ENCODE measurements at regions not wholly inside any gene's neighbourhood (a gene's known extent, or its start where the extent isn't known, plus 50 kb on each side); places are given as distances from the start of the nearest gene placed in this dataset.
"Not testable (repeated sequence)": the region's sequence is repeated elsewhere in the genome, so short reads cannot be mapped to it uniquely, and the experiment has no call there.

DNA sequence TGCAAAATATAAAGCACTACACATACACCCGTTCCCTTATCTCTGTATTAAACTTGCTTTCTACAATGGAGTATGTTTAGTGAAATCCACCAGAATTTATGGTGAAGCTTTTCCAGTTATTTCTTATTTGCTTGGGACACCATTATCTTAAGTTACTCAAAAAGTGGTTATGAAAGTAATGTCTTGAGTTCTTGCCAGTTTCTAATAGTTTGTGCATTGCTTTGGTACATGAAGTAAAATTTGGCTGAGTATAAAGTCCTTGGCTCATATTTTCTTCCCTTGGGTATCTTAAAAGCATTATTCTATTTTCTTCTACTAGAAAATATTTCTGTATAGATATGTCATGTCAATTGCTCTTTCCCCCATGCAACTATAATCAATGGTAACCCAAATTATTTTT, 85.2 kb downstream of the POLR1F start:
- no peak for DNase-seq

DNA sequence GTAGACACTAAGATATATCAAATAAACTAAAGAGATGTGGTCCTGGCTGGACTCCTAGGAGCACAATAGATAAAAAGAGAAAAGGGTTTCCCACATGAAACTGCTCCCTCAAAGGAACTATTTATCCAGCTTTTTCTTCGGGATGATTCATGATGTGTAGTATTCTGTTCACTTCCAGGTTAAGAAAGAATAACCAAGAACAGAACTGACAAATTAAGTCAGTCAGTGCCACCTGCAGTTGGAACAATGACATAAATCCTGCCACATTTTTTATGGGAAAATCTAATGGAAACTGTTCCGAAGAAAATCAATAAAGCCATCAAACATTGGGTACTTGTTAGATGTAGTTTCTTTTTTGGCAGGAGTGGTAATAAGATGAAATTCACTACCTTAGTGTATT, 87.1 kb downstream of the POLR1F start:
- DNase-seq = no peak

DNA sequence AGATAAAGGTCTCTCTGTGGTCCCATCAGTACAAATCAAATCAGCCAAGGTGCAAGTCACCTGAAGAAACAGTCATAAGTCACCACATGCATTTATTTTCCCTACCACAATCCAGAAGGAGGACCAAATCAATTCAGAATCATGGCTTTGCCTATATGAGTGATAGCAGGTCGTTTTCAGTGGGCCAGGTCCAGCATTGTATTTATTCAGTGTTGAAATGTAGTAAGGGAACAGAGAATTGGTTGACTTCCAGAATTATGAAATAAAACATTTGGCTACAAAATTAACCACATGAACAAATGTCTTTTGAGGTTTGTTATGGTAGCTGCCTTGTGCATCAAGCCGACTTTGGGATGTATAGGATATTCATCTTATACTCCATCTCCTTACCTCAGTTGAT, 88.4 kb downstream of the POLR1F start:
- DNase-seq = no peak

DNA sequence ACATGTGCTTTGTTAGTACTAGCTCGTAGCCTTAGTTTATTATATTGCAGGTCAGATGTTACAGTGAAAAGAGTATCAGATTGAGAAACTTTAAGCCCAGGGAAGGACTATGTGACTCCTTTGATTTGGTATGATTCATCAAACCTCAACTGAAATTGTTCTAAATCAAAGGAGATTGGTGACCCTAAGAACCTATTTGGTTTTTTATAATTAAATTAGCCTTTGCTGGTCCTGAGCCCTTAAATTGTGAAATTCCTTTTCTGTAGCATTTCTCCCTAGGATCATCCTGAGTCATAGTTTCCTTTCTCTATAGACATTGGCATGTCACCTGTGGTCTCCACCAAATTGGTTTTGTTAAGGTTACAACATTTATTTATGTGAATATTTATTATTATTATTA, 89.7 kb downstream of the POLR1F start:
- DNase-seq = no peak

DNA sequence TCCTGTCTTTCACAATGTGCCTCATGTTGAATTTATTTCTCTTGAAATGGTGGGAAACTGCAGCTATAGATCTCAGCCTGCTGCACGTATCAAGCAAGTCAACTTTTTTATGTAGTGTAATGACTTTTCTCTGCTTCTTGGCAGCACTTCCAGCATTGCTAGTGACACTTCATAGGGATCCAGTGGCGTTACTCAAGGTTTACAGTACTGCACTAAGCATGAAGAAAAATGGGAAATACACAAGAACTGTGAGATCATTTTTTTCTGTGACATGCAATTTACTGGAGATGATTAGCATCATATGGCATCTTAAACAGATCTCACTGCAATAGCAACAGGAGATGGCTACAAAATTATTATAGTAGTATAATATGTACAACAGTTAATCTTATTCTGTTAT, 90.9 kb downstream of the POLR1F start:
- no peak for DNase-seq

DNA sequence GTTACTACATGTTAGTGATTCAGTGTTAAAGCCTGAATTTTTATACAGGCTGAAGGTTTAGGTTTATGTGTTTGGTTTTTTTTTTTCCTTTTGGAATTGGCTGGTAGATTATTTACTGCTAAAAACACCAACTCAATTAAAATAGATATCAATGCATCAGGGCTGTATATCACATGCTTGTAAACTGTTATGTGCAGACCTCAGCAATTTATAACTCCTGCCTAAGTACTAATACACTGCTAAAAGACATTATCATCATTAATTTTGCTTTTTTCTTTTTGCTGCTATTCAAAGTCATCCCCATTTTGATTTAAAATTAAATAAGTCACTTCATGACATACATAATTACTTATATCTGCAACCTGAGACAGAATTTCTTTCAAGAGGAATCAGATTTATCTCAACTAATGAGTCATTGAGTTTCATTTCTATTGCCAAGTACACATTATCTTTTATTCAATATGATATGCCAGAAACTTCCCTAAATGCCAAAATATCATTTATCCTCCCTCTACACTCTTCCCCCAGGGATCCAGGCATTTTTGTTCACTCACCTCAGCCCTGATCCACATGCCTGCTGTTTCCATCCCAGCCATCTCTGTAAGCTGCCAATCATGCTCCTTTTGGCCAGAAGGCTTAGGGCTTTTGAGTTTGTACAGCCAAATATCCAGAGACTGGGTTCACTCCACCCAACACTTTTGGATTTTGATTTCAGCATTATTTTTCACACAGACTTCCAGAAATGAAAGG, 98.5 kb downstream of the POLR1F start:
- DNase-seq = no peak

DNA sequence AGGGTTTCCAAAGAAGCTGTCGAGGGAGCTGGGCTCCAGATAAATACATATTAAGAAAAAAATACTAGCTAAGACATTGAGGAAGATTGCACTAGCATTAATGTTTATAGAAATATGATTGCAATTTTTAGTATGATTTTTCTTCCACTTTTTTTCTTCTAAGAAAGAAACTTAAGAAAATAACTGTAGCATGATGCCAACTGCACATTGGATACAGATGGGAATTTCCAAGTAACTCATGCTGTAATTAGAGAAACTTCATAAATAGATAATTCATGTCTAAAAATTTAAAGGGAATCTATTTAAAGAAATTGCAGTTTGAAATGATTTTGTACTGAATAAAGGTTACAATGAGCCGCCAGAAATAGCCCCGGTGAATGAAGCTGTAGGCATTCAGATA, 119.4 kb downstream of the POLR1F start:
- DNase-seq = no peak

DNA sequence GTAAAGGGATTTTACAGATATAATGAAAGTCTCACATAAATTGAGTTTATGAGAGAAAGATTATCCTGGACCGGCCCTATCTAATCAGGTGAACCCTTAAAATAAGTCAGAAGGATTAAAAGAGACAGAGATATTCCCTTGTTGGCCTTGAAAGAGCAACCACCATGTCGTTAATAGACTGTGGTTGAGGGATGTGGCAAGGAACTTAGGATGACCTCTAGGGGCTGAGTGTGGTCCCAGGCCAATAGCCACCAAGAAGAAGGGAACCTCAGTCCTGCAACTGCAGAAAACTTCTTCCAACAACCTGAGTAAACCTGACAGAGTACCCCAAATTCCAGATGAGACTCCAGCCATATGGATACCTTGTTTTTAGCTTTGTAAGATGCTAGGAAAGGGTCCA, 121.5 kb downstream of the POLR1F start:
- DNase-seq = no peak

DNA sequence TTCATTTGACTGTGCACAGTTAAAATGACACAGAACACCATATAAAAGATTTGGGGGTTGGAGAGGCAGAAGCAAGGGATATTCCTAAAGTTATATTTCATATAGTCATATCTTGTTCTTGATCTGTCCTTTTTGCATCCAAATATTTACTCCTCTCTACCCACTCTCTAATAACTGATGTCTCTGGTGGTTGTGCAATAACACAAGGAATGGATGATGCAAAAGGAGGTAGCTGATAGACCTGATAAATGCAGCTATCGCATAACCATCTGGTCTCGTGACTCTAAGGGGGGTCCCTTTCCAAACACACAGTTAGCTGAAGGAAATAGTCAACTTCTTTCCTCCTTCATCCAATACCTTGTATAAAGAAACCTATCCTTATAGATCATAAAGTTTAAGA, 123.1 kb downstream of the POLR1F start:
- no peak for DNase-seq

DNA sequence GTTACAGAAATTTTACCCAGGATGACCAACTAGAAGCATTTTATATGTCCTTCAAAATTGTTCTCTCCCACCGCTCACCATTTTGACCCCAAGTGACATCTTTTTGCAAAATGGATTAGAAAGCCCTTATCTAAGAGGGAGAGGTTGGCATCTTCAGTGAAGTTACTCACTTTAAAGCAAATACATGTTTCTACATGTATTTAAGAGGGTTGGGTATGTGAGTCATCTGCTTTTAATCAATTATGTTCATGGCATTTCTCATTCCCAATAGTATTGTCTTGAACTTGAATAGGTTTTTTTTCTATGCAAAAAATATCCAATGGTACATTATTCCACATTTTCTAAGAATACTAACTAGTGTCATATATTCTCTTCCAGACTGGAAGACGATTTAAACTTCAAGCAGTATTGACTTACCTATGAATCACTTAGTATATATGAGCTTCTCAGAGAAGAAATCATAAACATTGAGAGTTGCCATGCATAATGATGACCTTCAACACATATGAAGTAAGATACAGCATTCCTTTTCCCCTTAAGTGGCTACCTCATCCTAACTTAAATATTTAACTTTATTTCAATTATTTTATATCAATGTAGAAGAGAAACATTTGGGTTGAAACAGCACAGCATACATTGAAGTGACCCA, 132.8 kb downstream of the POLR1F start:
- no peak for DNase-seq

DNA sequence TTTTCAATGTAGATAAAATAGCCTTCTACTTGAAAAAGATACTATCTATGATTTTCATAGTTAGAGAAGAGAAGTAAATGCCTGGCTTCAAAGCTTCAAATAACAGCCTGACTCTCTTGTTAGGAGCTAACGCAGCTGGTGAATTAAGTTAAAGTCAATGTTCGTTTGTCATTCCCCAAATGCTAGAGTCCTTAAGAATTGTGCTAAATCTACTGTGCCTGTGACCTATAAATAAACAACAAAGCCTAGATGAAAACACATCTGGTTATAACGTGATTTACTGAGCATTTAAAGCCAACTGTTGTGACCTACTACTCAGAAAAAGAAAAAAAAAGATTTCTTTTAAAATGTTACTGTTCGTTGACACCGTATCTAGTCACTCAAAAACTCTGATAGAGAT, 134.7 kb downstream of the POLR1F start:
- DNase-seq = no peak

DNA sequence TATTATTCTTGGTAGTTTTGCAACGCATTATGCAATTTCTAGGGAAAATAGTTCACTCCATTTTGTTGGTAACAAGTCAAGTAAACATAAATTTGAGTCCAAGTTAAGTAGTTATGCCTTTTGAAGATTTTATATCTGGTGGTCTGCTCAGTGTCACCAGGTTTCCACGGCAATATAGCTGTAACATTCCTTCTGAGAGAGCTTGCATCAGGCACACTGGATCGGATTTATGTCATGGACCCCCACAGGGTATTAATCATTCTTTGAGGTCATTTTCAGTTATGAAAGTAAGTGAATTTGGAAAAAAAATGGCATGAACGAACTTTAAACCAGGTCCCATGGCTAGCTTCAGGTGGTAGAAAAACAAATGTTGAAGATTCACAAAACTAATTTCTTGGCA, 136.3 kb downstream of the POLR1F start:
- DNase-seq = no peak

DNA sequence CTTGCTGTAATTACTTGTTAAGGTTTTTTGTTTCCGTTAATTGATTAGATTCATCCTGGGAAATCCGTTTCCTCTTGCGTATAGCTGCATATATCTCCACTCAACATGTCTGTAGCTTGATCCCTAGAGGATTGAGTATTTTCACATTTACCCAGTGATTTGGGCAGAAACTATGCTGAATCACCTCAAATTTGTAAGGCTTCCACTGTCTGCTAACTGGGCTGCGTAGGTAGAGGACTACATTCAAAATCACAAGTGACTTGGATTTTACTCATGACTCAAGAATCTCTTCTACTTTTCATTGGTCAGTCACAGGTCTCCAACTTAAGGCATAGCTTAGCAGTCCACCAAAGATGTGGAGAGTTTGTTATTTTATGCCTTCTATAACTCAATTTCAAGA, 141.8 kb downstream of the POLR1F start:
- no peak for DNase-seq

DNA sequence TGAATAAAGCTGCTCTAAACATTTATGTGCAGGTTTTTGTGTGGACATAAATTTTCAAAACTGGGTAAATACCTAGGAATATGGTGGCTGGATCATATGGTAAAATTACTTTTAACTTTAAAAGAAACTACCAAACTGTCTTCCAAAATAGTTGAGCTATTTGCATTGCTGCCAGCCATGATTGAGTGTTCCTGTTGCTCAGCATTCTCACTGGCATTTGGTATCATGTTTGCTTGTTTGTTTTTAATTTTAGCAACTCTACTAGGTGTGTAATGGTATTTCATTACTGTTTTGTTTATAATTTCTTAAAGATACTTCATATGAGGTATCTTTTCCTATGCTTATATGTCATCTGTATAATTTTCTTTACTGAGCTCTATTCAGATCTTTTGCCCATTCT, 143.2 kb downstream of the POLR1F start:
- DNase-seq = no peak

DNA sequence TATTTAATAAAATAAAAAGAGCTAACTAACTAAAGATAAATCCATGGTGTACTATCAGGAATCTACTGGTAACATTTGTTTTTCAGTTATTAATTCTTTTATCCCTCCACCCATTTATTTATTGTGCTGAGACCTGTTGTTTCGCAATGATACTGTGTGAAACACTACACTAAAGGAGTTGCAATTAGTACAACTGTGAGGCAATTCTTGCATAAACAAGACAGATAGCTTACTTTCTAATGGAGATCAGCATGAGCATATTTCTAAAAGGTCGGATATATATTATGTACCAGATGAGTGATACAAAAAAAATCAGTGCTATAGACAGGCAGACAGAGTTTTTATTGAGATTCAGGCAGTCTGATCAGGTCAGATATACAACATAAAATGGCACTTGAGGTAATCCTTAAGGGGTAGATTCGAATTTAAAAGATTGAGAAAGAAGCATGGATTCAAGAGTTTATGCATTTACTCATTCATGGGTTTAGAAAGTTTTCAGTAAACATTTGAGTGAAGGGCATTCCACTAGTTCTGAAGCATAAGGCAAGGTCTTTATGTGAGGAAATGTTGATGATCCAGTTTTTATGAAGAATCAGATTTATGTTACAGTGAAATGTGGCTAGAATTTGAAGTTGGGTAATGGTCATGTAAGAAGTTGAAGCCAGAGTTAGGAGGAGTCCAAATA, 147.6 kb downstream of the POLR1F start:
- DNase-seq = no peak

DNA sequence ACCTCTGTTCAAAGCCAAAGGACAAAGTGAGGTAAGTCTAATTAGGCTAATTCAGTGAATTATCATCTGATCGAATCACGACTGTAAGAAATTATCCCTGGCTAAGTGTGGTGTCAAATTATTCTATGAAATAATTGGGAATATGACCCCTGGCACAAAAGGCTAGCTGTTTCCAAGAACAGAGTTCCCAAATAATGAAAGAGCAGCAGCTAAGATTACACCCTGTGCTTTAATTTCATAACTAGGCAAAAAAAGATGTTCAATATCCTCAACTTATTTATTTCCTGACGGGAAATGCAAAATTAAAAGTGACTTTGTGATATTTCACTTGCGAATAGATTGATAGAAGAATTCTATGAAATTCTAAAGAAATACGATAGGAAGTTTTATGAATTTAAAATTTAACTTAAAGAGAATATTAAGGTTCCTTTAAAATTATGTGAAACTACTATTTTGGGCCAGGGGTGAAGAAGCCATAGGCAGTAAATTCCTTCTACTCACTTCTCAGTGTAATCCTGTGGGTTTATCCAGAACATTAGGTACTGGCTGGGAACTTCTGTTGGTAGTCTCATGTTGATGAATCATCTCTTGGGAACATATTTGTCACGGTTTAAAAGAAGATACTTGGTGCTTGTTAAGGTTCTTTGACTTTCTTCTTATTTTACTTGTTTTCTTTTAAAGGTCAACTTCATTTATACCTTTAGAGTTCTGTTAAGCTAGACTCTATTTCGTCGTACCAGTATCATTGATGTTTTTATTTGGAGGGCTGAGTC, 148.5 kb downstream of the POLR1F start:
- DNase-seq = no peak

DNA sequence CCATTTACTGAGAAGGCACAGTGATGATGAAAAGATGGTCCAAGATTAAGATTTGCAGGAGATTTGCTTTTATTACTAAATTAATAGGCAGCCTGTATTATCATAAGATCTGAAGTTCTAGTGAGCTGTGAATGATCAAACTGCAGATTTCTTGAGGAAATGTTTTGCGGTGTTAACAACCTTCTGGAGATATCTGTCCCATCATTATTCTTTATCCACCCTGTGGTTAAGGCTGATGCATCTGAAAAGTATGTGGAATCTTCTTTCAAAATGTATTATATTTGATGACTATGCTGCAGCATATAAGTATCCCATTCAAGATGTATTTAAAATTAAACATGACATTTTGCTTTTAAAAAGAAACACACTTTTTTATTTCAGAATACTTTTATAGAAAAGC, 150.3 kb downstream of the POLR1F start:
- no peak for DNase-seq

DNA sequence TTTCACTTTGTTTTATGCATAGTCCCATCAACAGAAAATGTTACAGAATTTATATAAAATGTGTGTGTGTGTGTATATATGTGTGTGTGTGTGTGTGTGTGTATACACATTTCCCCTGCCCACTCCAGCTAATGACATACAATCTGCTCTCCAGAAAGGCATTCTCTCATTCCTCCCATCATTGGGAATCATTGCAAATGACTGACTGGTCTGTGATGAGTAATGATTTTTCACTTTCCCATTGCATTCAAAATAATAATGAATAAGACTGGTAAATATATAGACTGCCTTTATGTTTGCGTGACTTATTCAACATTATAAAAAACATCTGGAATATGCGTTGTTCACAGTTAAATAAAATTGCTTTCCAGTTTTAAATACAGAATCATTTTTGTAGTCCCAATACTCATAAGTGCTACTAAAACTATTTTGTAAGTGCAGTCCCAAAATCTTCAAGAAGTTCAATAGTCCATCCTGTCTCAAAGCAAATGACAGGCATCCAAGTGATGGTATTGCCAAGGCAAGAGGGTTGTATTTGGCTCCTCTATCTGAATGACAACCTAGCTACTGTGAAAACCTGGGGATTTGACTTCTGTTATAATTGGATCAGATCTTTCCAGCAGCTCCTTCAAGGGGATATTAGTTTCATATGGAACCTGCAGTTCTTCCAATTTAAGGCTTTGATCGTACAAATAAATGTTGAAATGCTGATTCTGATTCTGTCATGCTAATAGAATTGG, 150.9 kb downstream of the POLR1F start:
- no peak for DNase-seq

DNA sequence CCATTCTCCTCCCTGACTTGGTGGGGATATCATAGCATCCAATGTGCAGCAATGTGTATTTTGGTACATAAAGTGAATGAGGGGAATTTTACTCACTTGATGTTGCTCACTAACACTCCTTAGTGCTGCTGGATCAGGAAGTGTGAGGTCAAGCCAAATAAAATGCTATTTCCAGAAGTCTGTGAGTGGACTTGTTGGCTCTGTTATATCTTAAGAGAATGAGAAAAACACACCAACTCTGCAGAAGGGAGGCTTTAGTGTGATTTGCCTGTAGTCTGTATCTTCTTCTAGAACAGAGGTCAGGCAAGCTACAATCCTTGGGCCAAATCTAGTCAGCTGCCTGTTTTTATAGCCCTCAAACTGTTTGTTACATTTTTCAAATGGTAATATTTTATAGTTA, 154.3 kb downstream of the POLR1F start:
- DNase-seq = no peak

DNA sequence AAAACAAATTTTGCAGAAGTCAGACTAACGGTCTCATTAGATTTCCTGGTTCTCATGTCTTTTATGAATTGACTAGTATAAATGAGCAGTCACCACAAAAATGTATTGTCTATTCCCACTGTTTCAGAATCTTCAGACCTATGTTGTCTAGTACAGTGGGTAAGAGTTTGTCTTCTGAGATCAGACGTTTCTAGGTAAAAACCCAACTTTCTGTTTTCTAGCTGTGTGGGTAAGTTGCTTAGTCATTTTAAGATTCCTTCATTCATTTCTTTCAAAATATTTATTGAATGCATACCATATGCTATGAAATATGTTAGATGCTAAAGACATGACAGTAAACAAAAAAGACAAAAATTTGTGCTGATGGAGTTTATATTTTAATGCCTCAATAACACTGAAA, 156.3 kb downstream of the POLR1F start:
- peak; percentile 34 for DNase-seq

DNA sequence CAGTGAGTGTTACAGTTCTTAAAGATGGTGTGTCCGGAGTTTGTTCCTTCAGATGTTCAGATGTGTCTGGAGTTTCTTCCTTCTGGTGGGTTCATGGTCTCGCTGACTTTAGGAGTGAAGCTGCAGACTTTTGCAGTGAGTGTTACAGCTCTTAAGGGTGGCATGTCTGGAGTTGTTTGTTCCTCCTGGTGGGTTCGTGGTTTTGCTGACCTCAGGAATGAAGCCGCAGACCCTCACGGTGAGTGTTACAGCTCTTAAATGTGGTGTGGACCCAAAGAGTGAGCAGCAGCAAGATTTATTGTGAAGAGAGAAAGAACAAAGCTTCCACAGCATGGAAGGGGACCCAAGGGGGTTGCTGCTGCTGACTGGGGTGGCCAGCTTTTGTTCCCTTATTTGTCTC, 159.6 kb downstream of the POLR1F start:
- DNase-seq = not testable (repeated sequence)

DNA sequence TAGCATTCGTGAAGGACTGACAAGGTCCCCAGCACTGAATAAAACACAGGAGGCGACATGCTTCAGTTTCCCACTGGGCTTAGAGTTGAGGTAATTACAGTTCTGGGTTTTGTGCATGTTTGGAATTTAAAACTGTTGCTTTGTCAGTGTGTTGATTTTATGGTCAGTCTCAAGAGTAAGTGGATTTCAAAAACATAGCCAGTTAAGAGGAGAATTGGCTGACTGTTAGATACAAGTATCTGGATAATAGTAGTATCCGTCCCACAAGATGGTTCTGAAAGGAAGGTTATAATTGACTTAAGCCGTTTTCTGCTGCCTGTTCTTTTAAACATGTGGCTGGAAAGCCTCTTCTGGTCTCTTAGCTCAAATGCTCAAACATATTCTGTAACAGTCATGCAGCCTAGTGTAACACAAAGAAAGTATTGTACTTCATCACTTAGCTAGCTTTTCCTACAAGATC, 170.9 kb downstream of the POLR1F start:
- DNase-seq = no peak

DNA sequence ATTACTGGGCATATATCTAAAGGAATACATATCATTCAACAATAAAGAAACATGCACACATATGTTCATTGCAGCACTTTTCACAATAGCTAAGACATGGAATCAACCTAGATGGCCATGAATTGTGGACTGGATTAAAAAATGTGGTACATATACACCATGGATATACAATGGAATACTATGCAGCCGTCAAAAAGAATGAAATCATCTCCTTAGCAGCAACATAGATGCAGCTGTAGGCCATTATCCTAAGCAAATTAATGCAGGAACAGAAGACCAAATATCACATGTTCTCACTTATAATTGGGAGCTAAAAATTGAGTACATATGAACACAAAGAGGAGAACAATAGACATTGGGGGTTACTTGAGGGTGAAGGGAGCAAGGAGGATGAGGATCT, 175.6 kb downstream of the POLR1F start:
- DNase-seq = no peak

Data from activated CD4-positive, alpha-beta T cell treated with anti-CD3 and anti-CD28 coated beads, Interleukin-10, Interleukin-2, amounts not matched to agents 100 ng/mL and 50 ng/mL, durations not matched to agents 16 hours and 8 hours (primary cell).